Sigmoid colon (tissue), 4 donors: ENCODE measurements at regions not wholly inside any gene's neighbourhood (a gene's known extent, or its start where the extent isn't known, plus 50 kb on each side); places are given as distances from the start of the nearest gene placed in this dataset.

Source experiments
- EP300 ChIP-seq, 4 donors: sonication (generic); formaldehyde crosslinking; IDR thresholded peaks; one replicate each; pipeline ENCODE4 v1.6.1; 2017; ENCODE audit warnings: antibody characterized with exemption in 4 of 4
- POLR2AphosphoS5 ChIP-seq, 4 donors: sonication (generic); formaldehyde crosslinking; IDR thresholded peaks; one replicate each; pipeline ENCODE4 v1.6.1; 2017; ENCODE audit warnings: antibody characterized with exemption in 4 of 4
- TF ChIP-seq, protein P1 (sequence below), 4 experiments: fragments of 450-650 bp in 3 of 4; fragments of 200-600 bp in 1 of 4; IDR thresholded peaks; one replicate each; pipeline ENCODE4 v1.5.1; 2016 to 2019; ENCODE audit warnings: antibody characterized with exemption in 4 of 4, mild to moderate bottlenecking in 3 of 4, moderate library complexity in 2 of 4

DNA sequence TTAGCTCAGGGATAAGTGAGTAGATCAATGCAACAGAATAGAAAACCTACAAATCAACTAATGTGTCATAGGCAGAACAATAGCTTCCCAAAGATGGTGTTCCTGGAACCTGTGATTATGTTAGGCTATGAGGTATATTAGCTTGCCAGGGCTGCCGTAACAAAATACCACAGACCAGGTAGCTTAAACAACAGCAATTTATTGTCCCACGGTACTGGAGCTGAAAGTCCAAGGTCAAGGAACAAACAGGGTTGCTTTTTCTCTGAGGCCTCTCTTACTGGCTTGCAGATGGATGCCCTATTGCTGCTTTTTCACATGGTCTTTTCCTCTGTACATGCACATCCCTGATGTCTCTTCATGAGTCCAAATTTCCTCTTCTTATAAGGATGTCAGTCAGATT is 354.9 kb downstream of the TNS1 start:
- TF ChIP-seq, protein P1, sequence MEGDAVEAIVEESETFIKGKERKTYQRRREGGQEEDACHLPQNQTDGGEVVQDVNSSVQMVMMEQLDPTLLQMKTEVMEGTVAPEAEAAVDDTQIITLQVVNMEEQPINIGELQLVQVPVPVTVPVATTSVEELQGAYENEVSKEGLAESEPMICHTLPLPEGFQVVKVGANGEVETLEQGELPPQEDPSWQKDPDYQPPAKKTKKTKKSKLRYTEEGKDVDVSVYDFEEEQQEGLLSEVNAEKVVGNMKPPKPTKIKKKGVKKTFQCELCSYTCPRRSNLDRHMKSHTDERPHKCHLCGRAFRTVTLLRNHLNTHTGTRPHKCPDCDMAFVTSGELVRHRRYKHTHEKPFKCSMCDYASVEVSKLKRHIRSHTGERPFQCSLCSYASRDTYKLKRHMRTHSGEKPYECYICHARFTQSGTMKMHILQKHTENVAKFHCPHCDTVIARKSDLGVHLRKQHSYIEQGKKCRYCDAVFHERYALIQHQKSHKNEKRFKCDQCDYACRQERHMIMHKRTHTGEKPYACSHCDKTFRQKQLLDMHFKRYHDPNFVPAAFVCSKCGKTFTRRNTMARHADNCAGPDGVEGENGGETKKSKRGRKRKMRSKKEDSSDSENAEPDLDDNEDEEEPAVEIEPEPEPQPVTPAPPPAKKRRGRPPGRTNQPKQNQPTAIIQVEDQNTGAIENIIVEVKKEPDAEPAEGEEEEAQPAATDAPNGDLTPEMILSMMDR (IDR thresholded peaks at IDR 0.05): no peak
- no peak for TF ChIP-seq POLR2AphosphoS5 (IDR thresholded peaks at IDR 0.05)
- TF ChIP-seq EP300 (IDR thresholded peaks at IDR 0.05): no peak
